ENCODE measurements at regions not wholly inside any gene's neighbourhood (a gene's known extent, or its start where the extent isn't known, plus 50 kb on each side); places are given as distances from the start of the nearest gene placed in this dataset.

DNA sequence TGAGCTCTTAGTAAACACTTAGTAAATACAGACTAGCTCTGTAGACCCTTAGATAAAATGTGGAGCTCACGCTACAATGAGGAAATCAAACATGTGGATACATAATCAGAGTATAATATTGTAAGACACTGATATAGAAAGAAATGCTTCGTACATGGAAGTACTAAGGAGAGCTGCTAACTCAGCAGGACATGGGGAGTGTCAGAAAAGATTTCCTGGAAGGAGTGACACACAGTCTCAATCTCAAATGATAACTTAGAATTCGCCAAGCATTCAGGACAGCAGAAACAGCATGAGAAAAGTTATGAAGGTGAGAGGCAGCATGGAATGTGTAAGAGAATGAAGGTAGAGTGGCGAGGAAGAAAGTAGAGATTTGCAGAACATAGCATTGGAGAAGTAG is 80.8 kb downstream of the ZNF622 start:
- no peak for TF ChIP-seq POLR2AphosphoS5 (IDR thresholded peaks at IDR 0.05; ENCODE audit: low read depth, low read length)
- TF ChIP-seq TAF1 (IDR thresholded peaks at IDR 0.05; ENCODE audit: borderline replicate concordance, insufficient read depth, low read length): no peak
- TF ChIP-seq SIN3A (IDR thresholded peaks at IDR 0.05; ENCODE audit: borderline replicate concordance, insufficient read depth, low read length): no peak
- no peak for TF ChIP-seq FOXP2 (optimal IDR thresholded peaks at IDR 0.05; ENCODE audit: borderline replicate concordance, extremely low read depth, extremely low read length, insufficient read depth)
- TF ChIP-seq, protein P1, sequence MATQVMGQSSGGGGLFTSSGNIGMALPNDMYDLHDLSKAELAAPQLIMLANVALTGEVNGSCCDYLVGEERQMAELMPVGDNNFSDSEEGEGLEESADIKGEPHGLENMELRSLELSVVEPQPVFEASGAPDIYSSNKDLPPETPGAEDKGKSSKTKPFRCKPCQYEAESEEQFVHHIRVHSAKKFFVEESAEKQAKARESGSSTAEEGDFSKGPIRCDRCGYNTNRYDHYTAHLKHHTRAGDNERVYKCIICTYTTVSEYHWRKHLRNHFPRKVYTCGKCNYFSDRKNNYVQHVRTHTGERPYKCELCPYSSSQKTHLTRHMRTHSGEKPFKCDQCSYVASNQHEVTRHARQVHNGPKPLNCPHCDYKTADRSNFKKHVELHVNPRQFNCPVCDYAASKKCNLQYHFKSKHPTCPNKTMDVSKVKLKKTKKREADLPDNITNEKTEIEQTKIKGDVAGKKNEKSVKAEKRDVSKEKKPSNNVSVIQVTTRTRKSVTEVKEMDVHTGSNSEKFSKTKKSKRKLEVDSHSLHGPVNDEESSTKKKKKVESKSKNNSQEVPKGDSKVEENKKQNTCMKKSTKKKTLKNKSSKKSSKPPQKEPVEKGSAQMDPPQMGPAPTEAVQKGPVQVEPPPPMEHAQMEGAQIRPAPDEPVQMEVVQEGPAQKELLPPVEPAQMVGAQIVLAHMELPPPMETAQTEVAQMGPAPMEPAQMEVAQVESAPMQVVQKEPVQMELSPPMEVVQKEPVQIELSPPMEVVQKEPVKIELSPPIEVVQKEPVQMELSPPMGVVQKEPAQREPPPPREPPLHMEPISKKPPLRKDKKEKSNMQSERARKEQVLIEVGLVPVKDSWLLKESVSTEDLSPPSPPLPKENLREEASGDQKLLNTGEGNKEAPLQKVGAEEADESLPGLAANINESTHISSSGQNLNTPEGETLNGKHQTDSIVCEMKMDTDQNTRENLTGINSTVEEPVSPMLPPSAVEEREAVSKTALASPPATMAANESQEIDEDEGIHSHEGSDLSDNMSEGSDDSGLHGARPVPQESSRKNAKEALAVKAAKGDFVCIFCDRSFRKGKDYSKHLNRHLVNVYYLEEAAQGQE (IDR thresholded peaks at IDR 0.05; ENCODE audit: insufficient read depth in 1 of 2, low read depth in 2 of 2, low read length in 2 of 2): no peak

DNA sequence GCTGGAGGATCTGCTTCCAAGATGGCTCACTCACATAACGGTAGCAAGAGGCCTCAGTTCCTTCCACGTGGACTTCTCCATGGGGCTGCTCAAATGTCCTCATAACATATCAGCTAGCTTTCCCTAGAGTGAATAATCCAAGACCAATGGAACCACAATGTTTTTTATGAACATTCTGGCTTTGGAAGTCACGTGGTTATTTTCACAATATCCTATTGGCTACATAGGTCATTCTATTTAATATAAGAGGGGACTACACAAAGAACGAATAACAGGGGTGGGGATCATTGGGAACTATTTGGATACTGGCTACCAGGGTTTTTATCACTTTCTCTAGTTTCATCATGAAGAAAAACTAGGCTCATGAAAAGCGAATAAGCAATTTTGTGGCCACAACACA is 81.4 kb downstream of the ZNF622 start:
- TF ChIP-seq POLR2AphosphoS5 (IDR thresholded peaks at IDR 0.05; ENCODE audit: low read depth, low read length) (no peak), FOXP2 (optimal IDR thresholded peaks at IDR 0.05; ENCODE audit: borderline replicate concordance, extremely low read depth, extremely low read length, insufficient read depth) (no peak), SIN3A (IDR thresholded peaks at IDR 0.05; ENCODE audit: borderline replicate concordance, insufficient read depth, low read length) (no peak), TAF1 (IDR thresholded peaks at IDR 0.05; ENCODE audit: borderline replicate concordance, insufficient read depth, low read length) (no peak)
- TF ChIP-seq, protein P1 (IDR thresholded peaks at IDR 0.05; ENCODE audit: insufficient read depth in 1 of 2, low read depth in 2 of 2, low read length in 2 of 2): no peak

DNA sequence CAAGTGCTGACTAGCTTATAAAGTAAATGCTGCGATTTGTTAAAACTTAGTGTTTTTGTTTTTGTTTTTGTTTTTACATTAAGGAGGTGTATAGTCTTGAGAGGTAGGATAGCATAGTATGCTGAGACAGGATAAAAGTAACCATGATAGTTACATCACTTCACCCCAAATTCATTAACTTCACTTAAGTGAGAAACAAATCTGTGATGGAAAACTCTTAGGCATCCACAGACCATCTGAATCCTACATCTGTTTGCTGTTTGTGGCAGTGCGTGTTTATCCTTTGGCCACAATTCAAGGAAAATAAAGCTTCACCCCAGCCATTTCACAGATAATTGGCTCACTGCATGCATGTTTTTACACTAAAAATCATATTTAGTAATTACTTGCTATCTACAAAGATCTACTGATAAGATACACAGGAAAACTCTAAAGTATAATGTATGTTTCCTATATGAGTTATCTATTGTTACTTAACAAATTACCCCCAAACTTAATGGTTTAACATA is 82.0 kb downstream of the ZNF622 start:
- TF ChIP-seq, protein P1 (IDR thresholded peaks at IDR 0.05; ENCODE audit: insufficient read depth in 1 of 2, low read depth in 2 of 2, low read length in 2 of 2): no peak
- TF ChIP-seq POLR2AphosphoS5 (IDR thresholded peaks at IDR 0.05; ENCODE audit: low read depth, low read length): no peak
- TF ChIP-seq TAF1 (IDR thresholded peaks at IDR 0.05; ENCODE audit: borderline replicate concordance, insufficient read depth, low read length): no peak

DNA sequence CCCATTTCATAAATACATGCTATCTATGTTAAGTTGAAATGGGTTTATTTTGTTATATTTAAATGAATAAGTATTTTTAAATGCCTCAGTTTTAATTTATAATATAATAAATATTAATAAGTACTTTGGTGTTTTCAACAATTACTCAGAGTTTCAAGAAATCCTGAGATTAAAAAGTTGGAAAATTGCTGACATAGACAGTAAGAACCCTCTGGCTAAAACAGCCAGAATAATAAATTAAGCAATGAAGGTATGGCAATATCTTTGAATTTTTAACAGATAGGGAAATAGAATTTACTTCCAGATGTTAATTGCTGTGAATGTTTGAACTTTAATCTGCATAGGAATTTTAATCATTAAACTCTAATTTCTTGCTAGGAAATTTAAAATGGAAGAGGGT is 83.6 kb downstream of the ZNF622 start:
- TF ChIP-seq POLR2AphosphoS5 (IDR thresholded peaks at IDR 0.05; ENCODE audit: low read depth, low read length): no peak
- no peak for TF ChIP-seq SIN3A (IDR thresholded peaks at IDR 0.05; ENCODE audit: borderline replicate concordance, insufficient read depth, low read length)
- no peak for TF ChIP-seq FOXP2 (optimal IDR thresholded peaks at IDR 0.05; ENCODE audit: borderline replicate concordance, extremely low read depth, extremely low read length, insufficient read depth)
- TF ChIP-seq, protein P1 (IDR thresholded peaks at IDR 0.05; ENCODE audit: insufficient read depth in 1 of 2, low read depth in 2 of 2, low read length in 2 of 2): no peak
- TF ChIP-seq TAF1 (IDR thresholded peaks at IDR 0.05; ENCODE audit: borderline replicate concordance, insufficient read depth, low read length): no peak

DNA sequence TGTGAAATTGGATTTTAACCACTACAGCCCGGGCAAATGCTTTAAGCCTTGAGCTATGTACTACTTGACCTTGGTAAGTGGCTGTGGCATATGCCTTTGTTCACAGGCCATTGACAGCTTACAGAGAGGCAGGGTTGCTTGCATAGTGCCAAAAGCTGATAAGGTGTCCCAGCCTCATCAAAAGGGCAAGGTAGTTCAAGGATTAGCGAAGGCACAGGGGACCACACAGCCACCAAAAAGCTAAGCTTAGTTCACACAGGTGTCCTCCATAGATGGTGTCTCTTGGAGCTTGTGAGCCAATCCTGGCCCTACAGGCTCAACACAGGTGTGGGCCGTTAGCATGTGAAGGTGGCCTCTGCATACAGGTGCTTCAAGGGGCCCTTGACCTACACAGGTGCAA is 86.8 kb downstream of the ZNF622 start:
- TF ChIP-seq POLR2AphosphoS5 (IDR thresholded peaks at IDR 0.05; ENCODE audit: low read depth, low read length): no peak
- TF ChIP-seq, protein P1 (IDR thresholded peaks at IDR 0.05; ENCODE audit: insufficient read depth in 1 of 2, low read depth in 2 of 2, low read length in 2 of 2): no peak
- TF ChIP-seq TAF1 (IDR thresholded peaks at IDR 0.05; ENCODE audit: borderline replicate concordance, insufficient read depth, low read length): no peak
- no peak for TF ChIP-seq FOXP2 (optimal IDR thresholded peaks at IDR 0.05; ENCODE audit: borderline replicate concordance, extremely low read depth, extremely low read length, insufficient read depth)
- TF ChIP-seq SIN3A (IDR thresholded peaks at IDR 0.05; ENCODE audit: borderline replicate concordance, insufficient read depth, low read length): no peak
